HepG2 (cell line): ENCODE measurements at regions not wholly inside any gene's neighbourhood (a gene's known extent, or its start where the extent isn't known, plus 50 kb on each side); places are given as distances from the start of the nearest gene placed in this dataset.

Experiments
- ATAC-seq: fragments of 200-7000 bp; cut with Tn5 transposase; 3 replicates; pipeline ENCODE4 v1.9.1; 2020; ENCODE audit warnings: mild to moderate bottlenecking, moderate library complexity
- BruUV-seq: library from RNA; stranded (reverse); fragments of 400-500 nt; replicated peaks from 2 replicates; lab custom pipeline; 2021; lab: Mats Ljungman, UMichigan
- CTCF ChIA-PET: fragments of 300-600 bp; formaldehyde crosslinking; extraction: SDS; loops from one replicate; lab custom pipeline; 2021; ENCODE audit warnings: low total read pairs, inconsistent platforms, low intra/inter-chr PET ratio; lab: Yijun Ruan, JAX
- POLR2A ChIA-PET: fragments of 350-600 bp; sonication (Branson Sonifier 250); formaldehyde crosslinking; loops from one replicate; lab custom pipeline; 2020; ENCODE audit warnings: antibody characterized with exemption, inconsistent platforms; lab: Yijun Ruan, JAX
- DNase-seq: peaks from one replicate; pipeline ENCODE4 v3.0.0-alpha.2; 2015; ENCODE audit warnings: low spot score
- FAIRE-seq: peaks from 3 replicates; lab custom pipeline; 2011; peaks lifted over from hg19 to GRCh38; lab: Jason Lieb, UNC
- H2AFZ ChIP-seq: one replicate; pipeline ENCODE4 v1.6.1; 2011; ENCODE audit warnings: low read length, inconsistent platforms
- H3K27ac ChIP-seq: fragments of 300-600 bp; 3 replicates; pipeline ENCODE4 v1.8.0; 2011; ENCODE audit warnings: mixed run types, mild to moderate bottlenecking, mixed read lengths, low read length, inconsistent platforms; ENCODE audit not compliant: insufficient read depth; ENCODE audit errors: extremely low read length
- H3K27me3 ChIP-seq, 2 experiments: fragments of 200-600 bp in 1 of 2; 2 replicates in 1 of 2; 3 replicates in 1 of 2; pipeline versions ENCODE4 v1.6.0 to v1.8.0; 2011; ENCODE audit warnings: low read length in 2 of 2, mild to moderate bottlenecking in 2 of 2, moderate library complexity in 2 of 2, inconsistent platforms in 1 of 2; ENCODE audit not compliant: insufficient read depth in 2 of 2, control insufficient read depth in 1 of 2
- H3K36me3 ChIP-seq, 2 experiments: fragments of 200-600 bp in 1 of 2; replicated peaks in 1 of 2; 2 replicates in 1 of 2; 3 replicates in 1 of 2; pipeline versions ENCODE4 v1.5.1 to v1.8.0; 2011; ENCODE audit warnings: low read length in 2 of 2, inconsistent platforms in 1 of 2; ENCODE audit not compliant: insufficient read depth in 2 of 2, control insufficient read depth in 1 of 2
- H3K4me1 ChIP-seq: 2 replicates; pipeline ENCODE4 v1.5.1; 2012; ENCODE audit warnings: low read length, inconsistent platforms; ENCODE audit not compliant: insufficient read depth
- H3K4me2 ChIP-seq: 2 replicates; pipeline ENCODE4 v1.6.0; 2011; ENCODE audit warnings: low read depth, low read length, inconsistent platforms
- H3K4me3 ChIP-seq, 3 experiments: fragments of 200-600 bp in 1 of 3; sonication (generic), shearing (Covaris generic) in 1 of 3; replicated peaks in 1 of 3; 2 replicates each; pipeline ENCODE4 v1.5.1; 2011 to 2016; ENCODE audit warnings: low read length in 3 of 3, inconsistent platforms in 2 of 3, low read depth in 2 of 3, mild to moderate bottlenecking in 2 of 3, control low read depth in 1 of 3, mixed read lengths in 1 of 3; ENCODE audit not compliant: insufficient read depth in 1 of 3
- H3K79me2 ChIP-seq: one replicate; pipeline ENCODE4 v1.6.1; 2011; ENCODE audit warnings: low read length, inconsistent platforms; ENCODE audit not compliant: insufficient read depth
- H3K9ac ChIP-seq: 2 replicates; pipeline ENCODE4 v1.6.0; 2011; ENCODE audit warnings: mild to moderate bottlenecking, low read depth, low read length, inconsistent platforms; ENCODE audit not compliant: insufficient read depth
- H3K9me3 ChIP-seq: 2 replicates; pipeline ENCODE4 v1.5.1; 2012; ENCODE audit warnings: mild to moderate bottlenecking, low read length
- H4K20me1 ChIP-seq: 2 replicates; pipeline ENCODE4 v1.6.0; 2011; ENCODE audit warnings: inconsistent platforms, mild to moderate bottlenecking, low read length, moderate library complexity; ENCODE audit not compliant: insufficient read depth
- HDAC6 ChIP-seq: fragments of 200-600 bp; sonication (generic); IDR thresholded peaks from 2 replicates; pipeline ENCODE4 v1.7.0; 2017; ENCODE audit warnings: mild to moderate bottlenecking, antibody characterized with exemption, low read length, low read depth
- KLF15 ChIP-seq: sonication (generic); formaldehyde crosslinking; IDR thresholded peaks from 2 replicates; pipeline ENCODE4 v1.8.1; 2023; ENCODE audit warnings: borderline replicate concordance, mild to moderate bottlenecking, inconsistent platforms, missing genetic modification reagents, mixed read lengths
- U2AF2 ChIP-seq: fragments of 200-400 bp; formaldehyde crosslinking; IDR thresholded peaks from 2 replicates; pipeline ENCODE4 v1.6.1; 2017; ENCODE audit warnings: low read depth, mild to moderate bottlenecking, low read length
- ZNF225 ChIP-seq: sonication (generic); formaldehyde crosslinking; IDR thresholded peaks from 2 replicates; pipeline ENCODE4 v1.4.0; 2020; ENCODE audit warnings: mild to moderate bottlenecking, missing genetic modification reagents
- ZNF326 ChIP-seq: sonication (generic); formaldehyde crosslinking; IDR thresholded peaks from 2 replicates; pipeline ENCODE4 v1.4.0; 2020; ENCODE audit warnings: missing genetic modification reagents, borderline replicate concordance
- ZNF354B ChIP-seq: sonication (generic); formaldehyde crosslinking; IDR thresholded peaks from 2 replicates; pipeline ENCODE4 v1.8.0; 2022; ENCODE audit warnings: mild to moderate bottlenecking, missing genetic modification reagents
- ZNF761 ChIP-seq: sonication (generic); formaldehyde crosslinking; conservative IDR thresholded peaks from 2 replicates; pipeline ENCODE4 v1.4.0; 2020; ENCODE audit warnings: mild to moderate bottlenecking, missing genetic modification reagents
- WGBS: methylation state at CpG from one replicate; pipeline ENCODE4 v1.1.6; 2017; ENCODE audit warnings: low lambda C conversion rate; 5-methylcytosine and 5-hydroxymethylcytosine counted together
- in situ Hi-C: cut with HindIII; loops from 2 replicates; pipeline ENCODE4 v1.10.0; 2017; ENCODE audit warnings: low pct_unique_long_range_greater_than_20kb; ENCODE audit not compliant: extremely low pct_ligation_motif_present
- intact Hi-C: fragments of 100-400 bp; cut with micrococcal nuclease; formaldehyde crosslinking; loops from one replicate; pipeline ENCODE4 v1.10.0; 2022; ENCODE audit not compliant: unreplicated experiment

DNA sequence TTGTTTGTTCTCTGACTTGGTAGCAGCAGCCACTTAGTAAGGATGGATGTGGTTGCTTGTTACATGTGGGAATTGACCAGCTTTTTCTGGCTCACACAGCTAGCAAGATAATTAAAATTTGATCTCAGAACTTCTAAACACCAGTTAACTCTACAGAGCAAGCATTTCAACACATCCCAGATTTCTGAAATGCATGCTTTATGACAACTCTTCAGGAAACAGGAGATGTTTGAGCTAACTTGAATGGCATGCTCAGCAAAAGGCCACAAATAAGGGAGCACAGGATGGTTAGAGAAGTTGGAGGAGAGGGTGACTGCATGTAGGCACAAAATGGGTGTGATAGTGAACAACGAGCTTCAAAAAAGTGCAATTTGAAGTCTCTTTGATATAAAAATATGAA lies 167.1 kb upstream of the SPRY2 start:
- ChIA-PET POLR2A (no interaction called here), CTCF (no interaction called here)
- no peaks in the 10 kb centered on the region for H3K79me2 ChIP-seq
- ATAC-seq: no peak
- TF ChIP-seq U2AF2 (no peak), KLF15 (CRISPR knock-in tag) (no peak), HDAC6 (no peak), ZNF326 (CRISPR knock-in tag) (no peak), ZNF225 (CRISPR knock-in tag) (no peak)
- no peak for FAIRE-seq
- no TSS peak for BruUV-seq
- no peaks in the 10 kb centered on the region for H3K4me1 ChIP-seq
- H3K9ac ChIP-seq: no peak overlapping the region
- DNase-seq: no peak
- no peaks in the 10 kb centered on the region for H3K36me3 ChIP-seq
- WGBS: 0% methylated on average over 1 of the region's 1 CpG
- no peak overlapping the region for H2AFZ ChIP-seq
- intact Hi-C loops (no loop called here), in situ Hi-C loops (no loop called here)
- no peaks in the 10 kb centered on the region for H4K20me1 ChIP-seq
- H3K4me2 ChIP-seq: no peak overlapping the region
- H3K4me3 ChIP-seq: no peak overlapping the region
- no peak overlapping the region for H3K27ac ChIP-seq
- peaks cover 90% of the 10 kb centered on the region for H3K9me3 ChIP-seq
- H3K27me3 ChIP-seq: no peaks in the 10 kb centered on the region

DNA sequence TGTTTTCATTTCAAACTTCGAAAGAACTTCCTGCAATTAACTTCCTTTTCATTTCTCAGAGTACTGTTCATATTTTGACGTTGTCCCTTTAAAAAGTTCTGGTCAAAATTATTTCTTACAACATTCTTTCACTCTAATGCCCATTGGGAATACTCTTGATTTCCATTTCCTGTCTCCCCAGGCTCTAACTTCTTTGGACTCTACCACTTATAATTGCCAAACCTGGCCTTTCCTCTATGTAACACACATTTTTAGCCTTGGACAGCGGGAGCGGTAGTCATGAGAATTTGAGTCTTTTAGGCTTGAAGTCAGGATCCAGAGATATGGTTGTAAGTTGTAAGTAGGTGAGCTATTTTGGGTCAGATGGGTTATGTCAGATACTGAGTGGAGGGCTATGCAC lies 163.5 kb upstream of the SPRY2 start:
- no peak for ATAC-seq
- Histone ChIP-seq H3K27me3 (no peaks in the 10 kb centered on the region), H3K4me2 (no peak overlapping the region), H3K27ac (no peak overlapping the region), H2AFZ (no peak overlapping the region), H3K4me1 (no peaks in the 10 kb centered on the region), H3K4me3 (no peak overlapping the region), H4K20me1 (no peaks in the 10 kb centered on the region), H3K9me3 (peaks cover 76% of the 10 kb centered on the region), H3K9ac (no peak overlapping the region), H3K79me2 (no peaks in the 10 kb centered on the region)
- no peak for DNase-seq
- POLR2A ChIA-PET: no interaction called here
- CTCF ChIA-PET: no interaction called here
- no peak for FAIRE-seq
- 12% methylated on average over 4 of the region's 4 CpGs for WGBS
- in situ Hi-C loops (no loop called here), intact Hi-C loops (no loop called here)
- TF ChIP-seq ZNF354B (CRISPR knock-in tag) (no peak), ZNF761 (no peak)
- TF ChIP-seq, all 625 proteins: peak for 0
- no peaks in the 10 kb centered on the region for H3K36me3 ChIP-seq
- BruUV-seq: no TSS peak
